Type B pancreatic cell (in vitro differentiated cells): ENCODE measurements at regions not wholly inside any gene's neighbourhood (a gene's known extent, or its start where the extent isn't known, plus 50 kb on each side); places are given as distances from the start of the nearest gene placed in this dataset.

ENCODE experiments used
- DNase-seq: peaks from one replicate; pipeline ENCODE4 v3.0.0; 2021; ENCODE audit warnings: mixed read lengths; ENCODE audit not compliant: unreplicated experiment; ENCODE audit errors: extremely low spot score
- H3K27ac Mint-ChIP-seq: 2 replicates; pipeline ENCODE4 v1.8.0; 2021; ENCODE audit warnings: mild to moderate bottlenecking, mixed read lengths
- H3K27me3 Mint-ChIP-seq: 2 replicates; pipeline ENCODE4 v1.8.0; 2021; ENCODE audit warnings: mixed read lengths
- H3K36me3 Mint-ChIP-seq: 2 replicates; pipeline ENCODE4 v1.8.0; 2021; ENCODE audit warnings: mixed read lengths
- H3K4me1 Mint-ChIP-seq: one replicate; pipeline ENCODE4 v1.8.0; 2021; ENCODE audit warnings: mixed read lengths; ENCODE audit not compliant: unreplicated experiment
- H3K4me3 Mint-ChIP-seq: 2 replicates; pipeline ENCODE4 v1.8.0; 2021; ENCODE audit warnings: mild to moderate bottlenecking, mixed read lengths
- H3K9me3 Mint-ChIP-seq: 2 replicates; pipeline ENCODE4 v1.8.0; 2021; ENCODE audit warnings: mixed read lengths
- TF ChIP-seq, protein P1 (sequence below): fragments of 200-600 bp; sonication (generic); conservative IDR thresholded peaks from 2 replicates; pipeline ENCODE4 v1.5.0; 2021; ENCODE audit warnings: antibody characterized with exemption, mild to moderate bottlenecking

DNA sequence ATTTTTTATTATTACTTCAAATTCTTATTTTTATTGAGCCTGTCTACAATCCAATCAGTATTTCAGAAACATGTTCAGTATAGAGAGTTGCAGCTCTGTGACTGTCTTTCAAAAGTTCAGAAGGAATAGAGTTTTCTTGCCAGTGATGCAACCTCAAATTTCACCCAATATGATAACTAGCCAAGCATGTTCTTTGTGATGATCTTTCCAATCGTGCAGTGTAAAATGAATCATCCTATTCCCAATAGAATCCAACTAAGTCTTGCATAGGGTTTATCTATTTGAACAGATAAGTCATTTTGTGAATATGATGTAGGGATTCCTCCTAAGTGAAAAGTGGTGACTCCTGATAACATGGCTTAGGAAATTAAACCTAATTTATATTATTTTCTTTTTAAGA is 937.8 kb downstream of the KCNJ2 start:
- Mint-ChIP-seq H3K4me1 (peaks cover 8% of the 10 kb centered on the region), H3K9me3 (peaks cover 10% of the 10 kb centered on the region), H3K4me3 (no peak overlapping the region), H3K27ac (no peak overlapping the region), H3K27me3 (peaks cover 25% of the 10 kb centered on the region), H3K36me3 (no peaks in the 10 kb centered on the region)
- TF ChIP-seq, protein P1, sequence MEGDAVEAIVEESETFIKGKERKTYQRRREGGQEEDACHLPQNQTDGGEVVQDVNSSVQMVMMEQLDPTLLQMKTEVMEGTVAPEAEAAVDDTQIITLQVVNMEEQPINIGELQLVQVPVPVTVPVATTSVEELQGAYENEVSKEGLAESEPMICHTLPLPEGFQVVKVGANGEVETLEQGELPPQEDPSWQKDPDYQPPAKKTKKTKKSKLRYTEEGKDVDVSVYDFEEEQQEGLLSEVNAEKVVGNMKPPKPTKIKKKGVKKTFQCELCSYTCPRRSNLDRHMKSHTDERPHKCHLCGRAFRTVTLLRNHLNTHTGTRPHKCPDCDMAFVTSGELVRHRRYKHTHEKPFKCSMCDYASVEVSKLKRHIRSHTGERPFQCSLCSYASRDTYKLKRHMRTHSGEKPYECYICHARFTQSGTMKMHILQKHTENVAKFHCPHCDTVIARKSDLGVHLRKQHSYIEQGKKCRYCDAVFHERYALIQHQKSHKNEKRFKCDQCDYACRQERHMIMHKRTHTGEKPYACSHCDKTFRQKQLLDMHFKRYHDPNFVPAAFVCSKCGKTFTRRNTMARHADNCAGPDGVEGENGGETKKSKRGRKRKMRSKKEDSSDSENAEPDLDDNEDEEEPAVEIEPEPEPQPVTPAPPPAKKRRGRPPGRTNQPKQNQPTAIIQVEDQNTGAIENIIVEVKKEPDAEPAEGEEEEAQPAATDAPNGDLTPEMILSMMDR = no peak
- no peak for DNase-seq

DNA sequence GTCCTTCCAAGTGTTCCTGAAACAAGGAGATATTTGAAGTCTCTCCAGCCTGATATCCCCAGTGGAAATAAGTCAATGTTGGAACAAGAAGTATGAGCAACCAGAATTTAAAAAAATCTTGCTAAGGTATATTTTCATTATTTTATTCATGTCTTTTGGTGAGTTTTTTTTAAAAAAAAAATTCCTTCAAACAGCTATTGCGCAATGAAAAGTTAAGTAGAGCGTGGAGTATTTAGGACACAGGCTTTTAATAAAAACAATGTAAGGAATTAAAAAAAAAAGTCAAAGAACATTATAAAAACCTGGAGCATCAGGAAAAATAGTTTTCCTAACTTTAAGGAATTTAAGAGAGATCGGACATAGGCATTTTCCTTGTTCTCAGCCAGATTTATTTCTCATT is 940.4 kb downstream of the KCNJ2 start:
- peaks cover 5% of the 10 kb centered on the region for H3K4me1 Mint-ChIP-seq
- H3K9me3 Mint-ChIP-seq = peaks cover 3% of the 10 kb centered on the region
- no peak for DNase-seq
- TF ChIP-seq, protein P1 = no peak
- peaks cover 20% of the 10 kb centered on the region for H3K27me3 Mint-ChIP-seq
- H3K36me3 Mint-ChIP-seq = no peaks in the 10 kb centered on the region
- H3K27ac Mint-ChIP-seq = no peak overlapping the region
- no peak overlapping the region for H3K4me3 Mint-ChIP-seq

DNA sequence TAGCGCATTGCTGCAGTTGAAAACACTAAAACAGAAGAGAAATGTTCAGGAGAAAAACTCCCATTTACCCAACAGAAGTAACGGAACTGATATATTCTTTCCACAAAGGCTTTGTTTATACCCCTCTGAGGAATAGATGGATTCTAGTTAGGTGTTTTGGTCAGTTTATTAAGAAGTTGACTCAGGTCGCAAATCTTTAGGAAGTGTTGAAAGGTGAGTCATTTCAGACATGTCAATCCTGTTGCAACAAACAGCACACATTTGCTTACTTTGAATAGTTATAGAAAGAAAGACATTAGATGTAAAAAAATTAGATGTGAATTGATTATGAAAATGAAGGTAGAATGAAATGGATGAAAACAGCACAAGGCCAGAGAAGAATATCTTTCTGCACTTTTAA is 941.0 kb downstream of the KCNJ2 start:
- H3K9me3 Mint-ChIP-seq = peaks cover 3% of the 10 kb centered on the region
- peaks cover 17% of the 10 kb centered on the region for H3K27me3 Mint-ChIP-seq
- DNase-seq = no peak
- no peak overlapping the region for H3K4me3 Mint-ChIP-seq
- TF ChIP-seq, protein P1 = no peak
- no peaks in the 10 kb centered on the region for H3K36me3 Mint-ChIP-seq
- no peak overlapping the region for H3K27ac Mint-ChIP-seq
- peaks cover 5% of the 10 kb centered on the region for H3K4me1 Mint-ChIP-seq

DNA sequence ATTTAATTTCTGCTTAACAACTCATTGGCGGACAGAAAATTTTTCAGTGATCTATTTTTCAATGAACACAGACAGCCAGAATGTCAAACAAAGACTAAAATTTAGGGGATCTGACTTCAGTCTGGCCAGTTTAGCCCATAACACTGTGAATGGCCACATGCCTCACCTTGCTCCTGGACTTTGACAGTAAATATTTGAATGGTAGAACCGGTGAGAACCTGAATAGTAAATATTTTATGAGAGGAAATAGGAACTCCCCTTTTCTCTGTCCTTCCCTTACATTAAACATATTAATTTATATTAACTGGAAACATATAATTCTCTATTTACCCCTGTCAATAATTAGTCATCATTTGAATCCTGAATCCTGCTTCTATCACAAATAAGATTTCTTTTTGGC is 942.1 kb downstream of the KCNJ2 start:
- Mint-ChIP-seq H3K9me3 (peaks cover 1% of the 10 kb centered on the region), H3K4me3 (no peak overlapping the region), H3K36me3 (no peaks in the 10 kb centered on the region), H3K4me1 (peaks cover 5% of the 10 kb centered on the region), H3K27me3 (peaks cover 18% of the 10 kb centered on the region), H3K27ac (no peak overlapping the region)
- TF ChIP-seq, protein P1 = no peak
- DNase-seq = no peak

DNA sequence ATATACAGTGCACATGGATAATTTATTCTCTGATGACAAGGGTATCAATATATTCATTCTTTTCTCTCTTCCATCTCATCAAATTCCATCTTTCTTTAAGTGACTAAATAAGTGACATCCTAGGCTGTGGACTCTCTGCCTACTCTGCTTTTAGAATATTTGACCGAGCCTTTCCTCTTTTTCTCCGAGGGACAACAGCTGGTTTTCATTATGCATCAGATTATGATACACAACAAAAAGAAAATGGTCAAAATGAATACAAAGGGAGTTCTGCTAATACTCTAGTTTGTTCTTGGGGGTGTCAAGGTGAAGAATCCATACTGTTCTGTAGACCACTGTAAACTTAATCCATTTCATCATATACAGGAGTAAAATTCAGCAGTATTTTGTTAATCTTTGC is 942.6 kb downstream of the KCNJ2 start:
- Mint-ChIP-seq H3K4me3 (no peak overlapping the region), H3K36me3 (no peaks in the 10 kb centered on the region), H3K9me3 (no peaks in the 10 kb centered on the region), H3K27ac (no peak overlapping the region), H3K27me3 (peaks cover 18% of the 10 kb centered on the region), H3K4me1 (peaks cover 5% of the 10 kb centered on the region)
- no peak for DNase-seq
- TF ChIP-seq, protein P1 = no peak

DNA sequence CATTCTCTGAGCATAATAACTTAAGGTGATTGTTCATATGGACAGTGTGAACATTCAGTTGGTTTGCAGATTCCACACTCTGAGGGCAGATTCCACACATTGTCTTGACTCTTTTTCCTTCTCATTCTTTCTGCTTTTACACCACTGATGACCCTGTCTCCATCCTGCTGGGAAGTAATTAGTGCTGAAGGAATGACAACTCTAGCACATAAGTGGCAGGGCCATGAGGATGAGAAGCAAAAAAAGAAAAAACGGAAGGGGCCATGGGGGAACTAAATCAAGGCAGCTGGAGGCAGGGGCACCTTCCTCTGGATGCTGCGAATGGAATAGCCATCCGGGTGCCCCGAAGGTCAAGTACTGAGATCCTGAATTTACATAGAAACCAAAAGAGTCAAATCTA is 944.0 kb downstream of the KCNJ2 start:
- Mint-ChIP-seq H3K9me3 (no peaks in the 10 kb centered on the region), H3K4me3 (no peak overlapping the region), H3K4me1 (peaks cover 12% of the 10 kb centered on the region), H3K27ac (no peak overlapping the region), H3K27me3 (peaks cover 16% of the 10 kb centered on the region), H3K36me3 (no peaks in the 10 kb centered on the region)
- DNase-seq = no peak
- TF ChIP-seq, protein P1 = no peak
